ENCODE measurements at regions not wholly inside any gene's neighbourhood (a gene's known extent, or its start where the extent isn't known, plus 50 kb on each side); places are given as distances from the start of the nearest gene placed in this dataset.

DNA sequence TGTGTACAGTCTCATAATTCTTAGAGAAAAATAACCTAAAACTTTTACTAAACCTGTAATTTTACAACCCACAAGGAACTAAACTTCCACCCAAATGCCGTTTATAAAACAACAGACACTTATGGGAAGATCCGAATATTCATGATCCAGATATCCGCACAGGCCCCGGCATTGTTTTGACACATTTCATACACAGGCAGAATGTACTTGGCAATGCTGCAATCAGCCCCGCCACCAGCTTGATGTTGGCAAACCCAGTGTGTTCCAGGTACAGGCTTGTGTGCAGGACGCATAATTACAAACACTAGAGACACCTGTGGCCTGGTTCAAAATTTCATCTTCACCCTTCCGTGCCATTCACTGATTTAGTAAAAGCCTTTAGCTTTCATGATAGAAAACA is 393.0 kb upstream of the SALL3 start:
- H3K4me3 ChIP-seq (ENCODE audit: low read depth, low read length), result no peak overlapping the region
- DNase-seq (ENCODE audit: low read depth), result no peak
- TF ChIP-seq CTCF (conservative IDR thresholded peaks at IDR 0.05; ENCODE audit: low read depth, low read length), result no peak

DNA sequence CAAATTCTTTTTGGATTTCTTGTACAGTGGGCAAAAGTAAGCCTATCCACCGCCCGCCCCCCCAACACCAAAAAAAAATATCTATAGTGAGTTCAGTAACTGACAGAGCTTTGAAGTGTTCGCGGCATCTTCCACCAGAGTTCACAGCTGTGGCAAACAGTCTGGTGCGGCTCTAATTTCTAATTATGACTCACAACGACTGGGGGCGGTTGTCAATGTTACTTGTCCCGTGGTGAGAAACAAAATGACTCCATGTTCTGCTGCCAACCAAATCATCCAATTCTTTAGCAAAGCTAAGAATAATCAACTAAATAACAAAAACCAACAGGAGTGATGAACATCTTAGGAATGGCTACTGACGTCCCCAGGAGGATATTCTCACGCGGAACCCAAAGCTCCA is 392.5 kb upstream of the SALL3 start:
- DNase-seq (ENCODE audit: low read depth), result no peak

GRCh38 chr18:78587626-78588600 is 391.7 kb upstream of the SALL3 start:
- no peak overlapping the region for H3K4me3 ChIP-seq (ENCODE audit: low read depth, low read length)
- no peak for DNase-seq (ENCODE audit: low read depth)
- no peak for TF ChIP-seq CTCF (conservative IDR thresholded peaks at IDR 0.05; ENCODE audit: low read depth, low read length)

More for the DNA sequence above, 392.5 kb upstream of the SALL3 start:
- H3K4me3 ChIP-seq (ENCODE audit: low read depth, low read length), result no peak overlapping the region
- TF ChIP-seq CTCF (conservative IDR thresholded peaks at IDR 0.05; ENCODE audit: low read depth, low read length), result no peak

- DNase-seq (ENCODE audit: low read depth), result no peak
- H3K4me3 ChIP-seq (ENCODE audit: low read depth, low read length), result no peak overlapping the region
- TF ChIP-seq CTCF (conservative IDR thresholded peaks at IDR 0.05; ENCODE audit: low read depth, low read length), result no peak
These were observed 389.6 kb upstream of the SALL3 start for GRCh38 chr18:78589916-78590437.

- no peak for TF ChIP-seq CTCF (conservative IDR thresholded peaks at IDR 0.05; ENCODE audit: low read depth, low read length)
- no peak overlapping the region for H3K4me3 ChIP-seq (ENCODE audit: low read depth, low read length)
- DNase-seq (ENCODE audit: low read depth), result no peak
These were observed 384.2 kb upstream of the SALL3 start for GRCh38 chr18:78595453-78595852.

DNA sequence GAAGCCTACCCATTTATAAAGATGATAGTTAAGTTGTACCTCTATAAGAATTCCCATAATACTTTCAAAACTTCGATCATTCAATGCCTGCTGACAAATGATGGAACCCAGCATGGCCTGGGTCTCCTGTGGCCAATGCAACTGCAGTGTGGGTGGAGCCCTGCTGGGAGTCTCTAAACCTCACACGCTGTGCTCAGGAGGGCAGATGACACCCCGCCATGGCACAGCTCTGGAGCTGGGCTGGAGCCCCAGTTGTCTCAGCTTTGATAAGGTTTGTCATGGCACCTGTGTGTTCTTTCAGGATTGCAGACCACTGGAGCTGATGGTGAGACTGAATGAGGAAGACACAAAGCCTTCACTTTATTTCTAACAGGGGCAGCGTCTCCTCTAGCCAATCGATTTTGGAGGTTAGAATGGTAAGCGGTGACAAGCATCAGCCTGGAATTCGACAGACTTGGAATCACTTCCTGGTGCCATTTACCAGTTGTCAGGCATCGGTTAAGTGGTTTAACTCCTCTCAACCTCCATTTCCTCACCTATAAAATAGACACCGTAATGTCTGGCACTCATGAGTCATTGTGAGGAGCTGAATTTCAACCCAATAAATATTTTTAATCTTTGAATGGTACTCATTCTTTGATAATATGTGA is 383.6 kb upstream of the SALL3 start:
- DNase-seq (ENCODE audit: low read depth), result no peak
- no peak overlapping the region for H3K4me3 ChIP-seq (ENCODE audit: low read depth, low read length)
- TF ChIP-seq CTCF (conservative IDR thresholded peaks at IDR 0.05; ENCODE audit: low read depth, low read length), result no peak
